Esophagus muscularis mucosa (tissue), 4 donors: ENCODE measurements at regions not wholly inside any gene's neighbourhood (a gene's known extent, or its start where the extent isn't known, plus 50 kb on each side); places are given as distances from the start of the nearest gene placed in this dataset.

Source experiments
- EP300 ChIP-seq: sonication (generic); formaldehyde crosslinking; IDR thresholded peaks from one replicate; pipeline ENCODE4 v1.6.1; 2017; ENCODE audit warnings: antibody characterized with exemption
- POLR2A ChIP-seq: fragments of 450-650 bp; IDR thresholded peaks from one replicate; pipeline ENCODE4 v1.6.1; 2017; ENCODE audit warnings: antibody characterized with exemption, moderate library complexity, mild to moderate bottlenecking, low read depth
- POLR2AphosphoS5 ChIP-seq, 2 donors: sonication (generic); formaldehyde crosslinking; IDR thresholded peaks; one replicate each; pipeline ENCODE4 v1.6.1; 2017; ENCODE audit warnings: antibody characterized with exemption in 2 of 2
- TF ChIP-seq, protein P1 (sequence below), 3 experiments: fragments of 200-600 bp in 2 of 3; fragments of 450-650 bp in 1 of 3; sonication (generic) in 2 of 3; IDR thresholded peaks; one replicate each; pipeline ENCODE4 v1.5.1; 2017 to 2019; ENCODE audit warnings: antibody characterized with exemption in 3 of 3, mild to moderate bottlenecking in 2 of 3, moderate library complexity in 1 of 3

DNA sequence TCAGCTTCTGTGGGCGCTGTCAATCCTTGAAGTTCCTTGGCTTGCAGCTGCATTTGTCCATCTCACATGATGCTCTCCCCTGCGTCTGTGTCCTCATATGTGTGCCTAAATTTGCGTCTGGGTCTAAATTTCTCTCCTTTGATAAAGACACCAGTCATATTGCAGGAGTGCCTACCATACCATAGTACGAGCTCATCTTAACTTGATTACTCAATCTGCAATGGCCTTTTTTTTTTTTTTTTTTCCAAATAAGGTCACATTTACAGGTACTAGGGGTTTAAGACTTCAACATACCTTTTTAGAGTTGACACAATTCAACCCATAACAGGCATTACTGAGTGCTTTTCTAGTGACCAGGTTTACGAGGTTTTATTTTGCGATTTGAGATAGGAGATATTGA, 233.3 kb upstream of the TBX3 start:
- TF ChIP-seq EP300 (no peak), POLR2A (no peak), POLR2AphosphoS5 (IDR thresholded peaks at IDR 0.05) (no peak)
- TF ChIP-seq, protein P1, sequence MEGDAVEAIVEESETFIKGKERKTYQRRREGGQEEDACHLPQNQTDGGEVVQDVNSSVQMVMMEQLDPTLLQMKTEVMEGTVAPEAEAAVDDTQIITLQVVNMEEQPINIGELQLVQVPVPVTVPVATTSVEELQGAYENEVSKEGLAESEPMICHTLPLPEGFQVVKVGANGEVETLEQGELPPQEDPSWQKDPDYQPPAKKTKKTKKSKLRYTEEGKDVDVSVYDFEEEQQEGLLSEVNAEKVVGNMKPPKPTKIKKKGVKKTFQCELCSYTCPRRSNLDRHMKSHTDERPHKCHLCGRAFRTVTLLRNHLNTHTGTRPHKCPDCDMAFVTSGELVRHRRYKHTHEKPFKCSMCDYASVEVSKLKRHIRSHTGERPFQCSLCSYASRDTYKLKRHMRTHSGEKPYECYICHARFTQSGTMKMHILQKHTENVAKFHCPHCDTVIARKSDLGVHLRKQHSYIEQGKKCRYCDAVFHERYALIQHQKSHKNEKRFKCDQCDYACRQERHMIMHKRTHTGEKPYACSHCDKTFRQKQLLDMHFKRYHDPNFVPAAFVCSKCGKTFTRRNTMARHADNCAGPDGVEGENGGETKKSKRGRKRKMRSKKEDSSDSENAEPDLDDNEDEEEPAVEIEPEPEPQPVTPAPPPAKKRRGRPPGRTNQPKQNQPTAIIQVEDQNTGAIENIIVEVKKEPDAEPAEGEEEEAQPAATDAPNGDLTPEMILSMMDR (IDR thresholded peaks at IDR 0.05), result no peak
